ENCODE measurements at regions not wholly inside any gene's neighbourhood (a gene's known extent, or its start where the extent isn't known, plus 50 kb on each side); places are given as distances from the start of the nearest gene placed in this dataset.
A peak's percentile ranks its signal among the peaks of the same experiment; 100 is the strongest.

DNA sequence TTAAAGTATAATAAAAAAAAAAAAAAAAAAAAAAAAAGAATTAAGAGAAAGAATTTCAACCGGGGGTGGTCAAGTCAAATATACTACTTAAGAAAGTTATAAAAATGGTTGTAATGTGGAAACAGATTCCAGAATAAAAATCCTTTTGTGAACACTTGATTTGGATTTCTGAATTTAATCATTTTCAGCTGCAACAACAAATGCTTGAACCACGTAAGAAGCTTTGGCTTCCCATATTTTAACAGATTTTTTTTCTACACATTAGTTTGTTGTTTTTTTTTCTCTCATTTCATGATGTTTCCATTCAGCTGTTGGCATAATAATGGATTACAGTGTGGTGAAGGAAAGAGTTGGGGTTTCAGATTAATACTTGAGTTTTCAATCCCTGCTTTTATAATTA lies 137.3 kb upstream of the AGR3 start:
- no peak for TF ChIP-seq CTCF (IDR thresholded peaks at IDR 0.05)
- Histone ChIP-seq H3K27ac (no peak overlapping the region), H3K4me1 (peaks cover 0 to 12% of the 10 kb centered on the region in 2 donors), H3K27me3 (no peaks in the 10 kb centered on the region), H3K9me3 (no peaks in the 10 kb centered on the region), H3K4me3 (no peak overlapping the region), H3K36me3 (no peaks in the 10 kb centered on the region)
- intact Hi-C loops (cut with DNase I) = no loop called here
- ATAC-seq = no peak
- DNase-seq = no peak

DNA sequence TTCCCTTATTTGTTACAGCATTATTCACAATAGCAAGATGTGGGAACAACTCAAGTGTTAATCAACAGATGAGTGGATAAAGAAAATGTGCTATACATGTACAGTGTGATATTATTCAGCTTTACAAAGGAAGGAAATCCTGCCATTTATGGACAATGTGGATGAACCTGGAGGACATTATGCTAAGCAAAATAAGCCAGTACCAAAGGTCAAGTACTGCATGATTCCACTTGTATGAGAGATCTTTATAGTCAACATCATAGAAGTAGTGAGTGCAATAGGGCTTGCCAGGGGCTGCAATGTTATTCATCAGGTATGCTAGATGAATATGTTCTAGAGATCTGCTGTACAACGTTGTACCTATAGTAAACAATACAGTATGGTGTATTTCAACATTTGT lies 138.5 kb upstream of the AGR3 start:
- intact Hi-C loops (cut with DNase I) = no loop called here
- TF ChIP-seq CTCF (IDR thresholded peaks at IDR 0.05) = no peak
- Histone ChIP-seq H3K4me3 (no peak overlapping the region), H3K36me3 (no peaks in the 10 kb centered on the region), H3K9me3 (no peaks in the 10 kb centered on the region), H3K4me1 (peaks cover 0 to 11% of the 10 kb centered on the region in 2 donors), H3K27me3 (no peaks in the 10 kb centered on the region), H3K27ac (no peak overlapping the region)
- ATAC-seq (peak; percentile 58), DNase-seq (no peak)

DNA sequence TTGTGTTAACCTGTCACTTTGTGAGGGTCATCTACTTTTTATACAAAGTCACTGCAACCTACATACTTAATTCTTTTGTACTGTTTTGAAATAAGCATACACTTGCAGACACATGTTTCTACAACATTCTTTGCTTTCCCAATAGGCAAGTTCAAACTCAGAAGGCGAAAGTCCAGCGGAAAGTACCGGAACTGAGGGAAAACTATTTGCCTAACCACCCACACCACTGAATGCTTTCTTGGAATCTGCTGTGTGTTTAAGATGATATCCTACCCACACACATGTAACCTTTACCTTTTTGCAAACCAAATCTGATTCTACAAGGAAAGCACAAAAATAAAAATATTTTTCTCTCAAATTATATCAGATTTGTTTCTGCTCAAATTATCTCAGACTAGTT lies 139.4 kb upstream of the AGR3 start:
- Histone ChIP-seq H3K36me3 (no peaks in the 10 kb centered on the region), H3K27me3 (no peaks in the 10 kb centered on the region), H3K4me1 (peaks cover 0 to 6% of the 10 kb centered on the region in 2 donors), H3K4me3 (no peak overlapping the region), H3K9me3 (no peaks in the 10 kb centered on the region), H3K27ac (no peak overlapping the region)
- no peak for TF ChIP-seq CTCF (IDR thresholded peaks at IDR 0.05)
- DNase-seq = no peak
- peak; percentile 70 for ATAC-seq
- intact Hi-C loops (cut with DNase I) = no loop called here

- peaks cover 0 to 2% of the 10 kb centered on the region in 2 donors for H3K9me3 ChIP-seq
- DNase-seq (no peak), ATAC-seq (no peak)
- no peaks in the 10 kb centered on the region for H3K36me3 ChIP-seq
- no peak for TF ChIP-seq CTCF (IDR thresholded peaks at IDR 0.05)
- intact Hi-C loops (cut with DNase I) = no loop called here
- peaks cover 0 to 19% of the 10 kb centered on the region in 2 donors for H3K4me1 ChIP-seq
- H3K27me3 ChIP-seq = no peaks in the 10 kb centered on the region
- no peak overlapping the region for H3K4me3 ChIP-seq
- H3K27ac ChIP-seq = no peak overlapping the region
These were observed 141.1 kb upstream of the AGR3 start for GRCh38 chr7:17022920-17023319.

DNA sequence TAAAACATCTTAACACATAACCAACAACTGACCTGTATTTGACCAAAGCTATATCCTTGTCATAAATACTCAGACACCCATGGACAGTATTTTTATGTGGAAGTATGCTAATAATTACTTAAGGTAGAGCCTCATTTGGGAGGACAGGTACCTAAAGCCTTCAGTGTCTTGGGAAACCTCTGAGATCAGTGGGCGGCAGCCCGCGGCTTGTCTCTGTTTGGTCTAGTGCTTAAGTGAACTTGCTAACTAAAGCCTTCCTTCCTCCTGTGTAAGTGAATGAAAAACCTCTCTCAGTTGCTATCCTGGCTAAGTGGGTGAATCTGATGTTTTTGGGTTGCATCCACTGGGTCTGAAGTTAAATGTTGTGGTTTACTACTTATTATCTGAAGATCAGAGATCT lies 144.5 kb upstream of the AGR3 start:
- Histone ChIP-seq H3K9me3 (peaks cover 0 to 4% of the 10 kb centered on the region in 2 donors), H3K4me1 (peaks cover 0 to 39% of the 10 kb centered on the region in 2 donors), H3K4me3 (no peak overlapping the region), H3K27ac (no peak overlapping the region), H3K36me3 (no peaks in the 10 kb centered on the region), H3K27me3 (no peaks in the 10 kb centered on the region)
- DNase-seq (peak in 1 of 4 donors; percentile 54), ATAC-seq (peak; percentile 43)
- no peak for TF ChIP-seq CTCF (IDR thresholded peaks at IDR 0.05)
- intact Hi-C loops (cut with DNase I) = no loop called here
